Neural cell (in vitro differentiated cells): ENCODE measurements at regions not wholly inside any gene's neighbourhood (a gene's known extent, or its start where the extent isn't known, plus 50 kb on each side); places are given as distances from the start of the nearest gene placed in this dataset.

ENCODE experiments used
- H2AFZ ChIP-seq: fragments of 200-600, 300-800 bp; sonication (generic), shearing (Covaris generic); 2 replicates; pipeline ENCODE4 v1.6.0; 2014; ENCODE audit warnings: low read depth, mild to moderate bottlenecking, antibody characterized with exemption, low read length, moderate library complexity
- H3F3A ChIP-seq: fragments of 200-600 bp; shearing (Covaris generic); 2 replicates; pipeline ENCODE4 v1.6.1; 2016; ENCODE audit warnings: mild to moderate bottlenecking, moderate library complexity, mixed read lengths, antibody characterized with exemption, low read length; ENCODE audit not compliant: insufficient read depth, poor library complexity, severe bottlenecking
- H3K27ac ChIP-seq: fragments of 200-600, 300-800 bp; sonication (generic), shearing (Covaris generic); 2 replicates; pipeline ENCODE4 v1.5.1; 2014; ENCODE audit warnings: mild to moderate bottlenecking, low read length, moderate library complexity
- H3K27me3 ChIP-seq: fragments of 300-800, 200-600 bp; sonication (generic), shearing (Covaris generic); 2 replicates; pipeline ENCODE4 v1.6.0; 2014; ENCODE audit warnings: mild to moderate bottlenecking, low read depth, low read length, moderate library complexity; ENCODE audit not compliant: insufficient read depth
- H3K36me3 ChIP-seq: fragments of 300-800, 200-600 bp; sonication (generic), shearing (Covaris generic); 2 replicates; pipeline ENCODE4 v1.5.1; 2014; ENCODE audit warnings: mild to moderate bottlenecking, antibody characterized with exemption, low read length, moderate library complexity; ENCODE audit not compliant: insufficient read depth
- H3K4me2 ChIP-seq: fragments of 300-800, 200-600 bp; sonication (generic), shearing (Covaris generic); 2 replicates; pipeline ENCODE4 v1.6.0; 2014; ENCODE audit warnings: mild to moderate bottlenecking, low read length
- H3K4me3 ChIP-seq: fragments of 300-800, 200-600 bp; sonication (generic), shearing (Covaris generic); 2 replicates; pipeline ENCODE4 v1.5.1; 2014; ENCODE audit warnings: mild to moderate bottlenecking, low read length, moderate library complexity
- H3K79me2 ChIP-seq: fragments of 200-600 bp; shearing (Covaris generic); replicated peaks from 2 replicates; pipeline ENCODE4 v1.6.0; 2014; ENCODE audit warnings: mild to moderate bottlenecking, low read length, moderate library complexity; ENCODE audit not compliant: insufficient read depth
- H3K9ac ChIP-seq: fragments of 300-800, 200-600 bp; sonication (generic), shearing (Covaris generic); 2 replicates; pipeline ENCODE4 v1.6.1; 2016; ENCODE audit warnings: mild to moderate bottlenecking, low read length, mixed read lengths
- H3K9me2 ChIP-seq: fragments of 200-600 bp; shearing (Covaris generic); 2 replicates; pipeline ENCODE4 v1.6.1; 2016; ENCODE audit warnings: mild to moderate bottlenecking, low read length, mixed read lengths; ENCODE audit not compliant: insufficient read depth
- H3K9me3 ChIP-seq: fragments of 200-600, 300-800 bp; sonication (generic), shearing (Covaris generic); 2 replicates; pipeline ENCODE4 v1.6.1; 2016; ENCODE audit warnings: mild to moderate bottlenecking, mixed run types, low read length, moderate library complexity, mixed read lengths
- H4K20me1 ChIP-seq: fragments of 200-600 bp; shearing (Covaris generic); 2 replicates; pipeline ENCODE4 v1.6.1; 2016; ENCODE audit warnings: mild to moderate bottlenecking, mixed run types; ENCODE audit not compliant: insufficient read depth
- CTCF ChIP-seq: fragments of 450-650 bp; IDR thresholded peaks from 2 replicates; pipeline ENCODE4 v1.5.1; 2014; ENCODE audit warnings: antibody characterized with exemption, mild to moderate bottlenecking, moderate library complexity; ENCODE audit not compliant: poor library complexity, severe bottlenecking
- EP300 ChIP-seq: fragments of 450-650 bp; conservative IDR thresholded peaks from 2 replicates; pipeline ENCODE4 v1.6.1; 2014; ENCODE audit warnings: antibody characterized with exemption, mild to moderate bottlenecking, moderate library complexity; ENCODE audit not compliant: poor library complexity, severe bottlenecking
- EZH2 ChIP-seq: fragments of 200-600, 300-800 bp; shearing (Covaris generic), sonication (generic); IDR thresholded peaks from 2 replicates; pipeline ENCODE4 v1.6.1; 2014; ENCODE audit warnings: antibody characterized with exemption, low read length, borderline replicate concordance, mild to moderate bottlenecking; ENCODE audit not compliant: insufficient read depth, poor library complexity, severe bottlenecking
- MXI1 ChIP-seq: fragments of 450-650 bp; conservative IDR thresholded peaks from 2 replicates; pipeline ENCODE4 v1.6.1; 2014; ENCODE audit warnings: antibody characterized with exemption, mild to moderate bottlenecking; ENCODE audit not compliant: poor library complexity, severe bottlenecking
- POLR2AphosphoS5 ChIP-seq: IDR thresholded peaks from 2 replicates; pipeline ENCODE4 v1.6.1; 2012
- RAD21 ChIP-seq: fragments of 450-650 bp; conservative IDR thresholded peaks from 2 replicates; pipeline ENCODE4 v1.6.1; 2014; ENCODE audit warnings: antibody characterized with exemption, mild to moderate bottlenecking, moderate library complexity
- REST ChIP-seq: IDR thresholded peaks from 2 replicates; pipeline ENCODE4 v1.6.1; 2012; ENCODE audit warnings: borderline replicate concordance
- SMC3 ChIP-seq: fragments of 450-650 bp; conservative IDR thresholded peaks from 2 replicates; pipeline ENCODE4 v1.6.1; 2014; ENCODE audit warnings: antibody characterized with exemption, mild to moderate bottlenecking, moderate library complexity; ENCODE audit not compliant: poor library complexity
- TAF1 ChIP-seq: IDR thresholded peaks from 2 replicates; pipeline ENCODE4 v1.6.1; 2012; ENCODE audit warnings: low read depth

- Histone ChIP-seq H3K27ac (no peak overlapping the region), H3K4me2 (no peak overlapping the region), H4K20me1 (no peaks in the 10 kb centered on the region), H3F3A (no peaks in the 10 kb centered on the region), H3K9me2 (no peaks in the 10 kb centered on the region), H3K4me3 (no peak overlapping the region), H3K9me3 (no peaks in the 10 kb centered on the region), H3K9ac (no peak overlapping the region), H3K27me3 (no peaks in the 10 kb centered on the region), H3K36me3 (no peaks in the 10 kb centered on the region), H2AFZ (no peak overlapping the region), H3K79me2 (no peaks in the 10 kb centered on the region)
- no peak for TF ChIP-seq EZH2
- no peak for TF ChIP-seq CTCF
- TF ChIP-seq RAD21: no peak
- no peak for TF ChIP-seq SMC3
- no peak for TF ChIP-seq POLR2AphosphoS5
- no peak for TF ChIP-seq MXI1
- TF ChIP-seq REST: no peak
- TF ChIP-seq EP300: no peak
- TF ChIP-seq TAF1: no peak
These were observed 200.2 kb downstream of the C9orf50 start for GRCh38 chr9:129420721-129421120.

GRCh38 chr9:129419382-129419899 is 201.5 kb downstream of the C9orf50 start:
- H3K4me3 ChIP-seq: no peak overlapping the region
- no peak overlapping the region for H2AFZ ChIP-seq
- no peak overlapping the region for H3K4me2 ChIP-seq
- H3K9ac ChIP-seq: no peak overlapping the region
- no peaks in the 10 kb centered on the region for H3K9me3 ChIP-seq
- H3F3A ChIP-seq: no peaks in the 10 kb centered on the region
- no peaks in the 10 kb centered on the region for H3K36me3 ChIP-seq
- H3K27me3 ChIP-seq: no peaks in the 10 kb centered on the region
- H3K79me2 ChIP-seq: no peaks in the 10 kb centered on the region
- no peaks in the 10 kb centered on the region for H3K9me2 ChIP-seq
- no peak overlapping the region for H3K27ac ChIP-seq
- TF ChIP-seq REST (no peak), RAD21 (no peak), CTCF (no peak), TAF1 (no peak), EZH2 (no peak)
- no peaks in the 10 kb centered on the region for H4K20me1 ChIP-seq
